Prostate gland (tissue), 2 donors: ENCODE measurements at regions not wholly inside any gene's neighbourhood (a gene's known extent, or its start where the extent isn't known, plus 50 kb on each side); places are given as distances from the start of the nearest gene placed in this dataset.

ENCODE experiments used
- DNase-seq: peaks from one replicate; pipeline ENCODE4 v3.0.0-alpha.2; 2019; ENCODE audit warnings: low spot score
- H3K27ac ChIP-seq, 2 donors: fragments of 200-600 bp; sonication (generic); 2 replicates each; pipeline ENCODE4 v1.5.1; 2017 to 2019
- H3K27me3 ChIP-seq: fragments of 200-600 bp; sonication (generic); replicated peaks from 2 replicates; pipeline ENCODE4 v1.5.1; 2019; ENCODE audit not compliant: insufficient read depth
- H3K36me3 ChIP-seq, 2 donors: fragments of 200-600 bp; sonication (generic); 1 replicate in 1 of 2; 2 replicates in 1 of 2; pipeline versions ENCODE4 v1.5.1 to v1.8.1; 2017 to 2019
- H3K4me1 ChIP-seq: fragments of 200-600 bp; sonication (generic); replicated peaks from 2 replicates; pipeline ENCODE4 v1.5.1; 2019
- H3K4me3 ChIP-seq, 2 donors: fragments of 200-600 bp; sonication (generic); 2 replicates each; pipeline ENCODE4 v1.5.1; 2017 to 2019
- H3K9me3 ChIP-seq: fragments of 200-600 bp; sonication (generic); 2 replicates; pipeline ENCODE4 v1.5.1; 2017
- CTCF ChIP-seq, 4 experiments: fragments of 200-600 bp in 2 of 4; fragments of 450-650 bp in 2 of 4; sonication (generic) in 2 of 4; IDR thresholded peaks; 1 replicate in 3 of 4; 2 replicates in 1 of 4; pipeline ENCODE4 v1.5.1; 2016 to 2019; ENCODE audit warnings: antibody characterized with exemption in 4 of 4, mild to moderate bottlenecking in 2 of 4, moderate library complexity in 2 of 4
- POLR2A ChIP-seq: fragments of 450-650 bp; IDR thresholded peaks from one replicate; pipeline ENCODE4 v1.6.1; 2016; ENCODE audit warnings: antibody characterized with exemption, mild to moderate bottlenecking
- POLR2AphosphoS5 ChIP-seq: sonication (generic); formaldehyde crosslinking; IDR thresholded peaks from one replicate; pipeline ENCODE4 v1.6.1; 2017; ENCODE audit warnings: antibody characterized with exemption
- WGBS: methylation state at CpG from one replicate; pipeline ENCODE4 v1.1.5; 2018; 5-methylcytosine and 5-hydroxymethylcytosine counted together
- intact Hi-C: fragments of 100-400 bp; cut with DNase I; formaldehyde crosslinking; loops from one replicate; pipeline ENCODE4 v1.14.2; 2022

- no peak overlapping the region for H3K4me3 ChIP-seq
- 54% methylated on average over 7 of the region's 7 CpGs for WGBS
- H3K36me3 ChIP-seq = no peaks in the 10 kb centered on the region
- no peaks in the 10 kb centered on the region for H3K9me3 ChIP-seq
- no peaks in the 10 kb centered on the region for H3K4me1 ChIP-seq
- no peak for DNase-seq
- TF ChIP-seq POLR2AphosphoS5 (no peak), CTCF (IDR thresholded peaks at IDR 0.05) (no peak), POLR2A (no peak)
- no peaks in the 10 kb centered on the region for H3K27me3 ChIP-seq
- no peak overlapping the region for H3K27ac ChIP-seq
- intact Hi-C loops = no loop called here
Measured at GRCh38 chr21:35779690-35780570, 280.4 kb downstream of the SETD4 start.

- no peaks in the 10 kb centered on the region for H3K4me1 ChIP-seq
- no peak overlapping the region for H3K4me3 ChIP-seq
- TF ChIP-seq POLR2A (no peak), CTCF (IDR thresholded peaks at IDR 0.05) (no peak), POLR2AphosphoS5 (no peak)
- no peaks in the 10 kb centered on the region for H3K9me3 ChIP-seq
- H3K27ac ChIP-seq = no peak overlapping the region
- 98% methylated on average over 4 of the region's 4 CpGs for WGBS
- no peak for DNase-seq
- intact Hi-C loops = no loop called here
- no peaks in the 10 kb centered on the region for H3K27me3 ChIP-seq
- H3K36me3 ChIP-seq = no peaks in the 10 kb centered on the region
Measured at GRCh38 chr21:35779167-35779566, 281.2 kb downstream of the SETD4 start.

GRCh38 chr21:35777081-35777480, 283.2 kb downstream of the SETD4 start:
- H3K27me3 ChIP-seq = no peaks in the 10 kb centered on the region
- H3K4me3 ChIP-seq = no peak overlapping the region
- intact Hi-C loops = no loop called here
- no peaks in the 10 kb centered on the region for H3K9me3 ChIP-seq
- WGBS = 94% methylated on average over 2 of the region's 2 CpGs
- H3K27ac ChIP-seq = no peak overlapping the region
- DNase-seq = no peak
- no peaks in the 10 kb centered on the region for H3K4me1 ChIP-seq
- no peaks in the 10 kb centered on the region for H3K36me3 ChIP-seq
- TF ChIP-seq POLR2AphosphoS5 = no peak
- no peak for TF ChIP-seq CTCF (IDR thresholded peaks at IDR 0.05)
- TF ChIP-seq POLR2A = no peak

GRCh38 chr21:35775778-35776544, 284.4 kb downstream of the SETD4 start:
- no peak for DNase-seq
- Histone ChIP-seq H3K36me3 (no peaks in the 10 kb centered on the region), H3K4me3 (no peak overlapping the region), H3K27ac (no peak overlapping the region), H3K4me1 (no peaks in the 10 kb centered on the region), H3K9me3 (no peaks in the 10 kb centered on the region), H3K27me3 (no peaks in the 10 kb centered on the region)
- TF ChIP-seq POLR2AphosphoS5 = no peak
- no peak for TF ChIP-seq CTCF (IDR thresholded peaks at IDR 0.05)
- TF ChIP-seq POLR2A = no peak
- intact Hi-C loops = no loop called here
- 64% methylated on average over 7 of the region's 7 CpGs for WGBS
